Left renal pelvis (tissue), 4 donors: ENCODE measurements at regions not wholly inside any gene's neighbourhood (a gene's known extent, or its start where the extent isn't known, plus 50 kb on each side); places are given as distances from the start of the nearest gene placed in this dataset.
"Not testable (repeated sequence)": the region's sequence is repeated elsewhere in the genome, so short reads cannot be mapped to it uniquely, and the experiment has no call there.

Experiments
- DNase-seq, 4 donors: peaks; one replicate each; pipeline ENCODE4 v3.0.0-alpha.2; 2013; ENCODE audit warnings: low read depth in 4 of 4, low spot score in 3 of 4

GRCh38 chr13:18322821-18323220 lies 858.8 kb downstream of the TUBA3C start:
- not testable (repeated sequence) for DNase-seq

DNA sequence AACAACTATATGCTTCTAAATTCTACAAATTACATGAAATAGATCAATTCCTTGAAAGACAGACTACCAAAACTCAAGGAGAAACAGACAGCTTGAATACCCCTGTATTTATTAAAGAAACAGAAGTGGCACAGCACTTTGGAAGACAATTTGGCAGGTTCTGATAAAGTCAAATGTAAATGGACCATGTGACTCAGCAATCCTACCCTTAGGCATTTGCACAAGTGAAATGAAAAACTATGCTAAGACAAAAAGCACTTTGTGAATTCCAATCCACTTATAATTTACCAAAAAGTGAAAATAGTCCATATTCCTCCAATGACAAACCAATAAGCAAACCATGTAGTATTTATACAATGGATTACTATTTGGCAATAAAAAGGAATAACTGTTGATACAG lies 862.0 kb downstream of the TUBA3C start:
- DNase-seq, result not testable (repeated sequence)

DNA sequence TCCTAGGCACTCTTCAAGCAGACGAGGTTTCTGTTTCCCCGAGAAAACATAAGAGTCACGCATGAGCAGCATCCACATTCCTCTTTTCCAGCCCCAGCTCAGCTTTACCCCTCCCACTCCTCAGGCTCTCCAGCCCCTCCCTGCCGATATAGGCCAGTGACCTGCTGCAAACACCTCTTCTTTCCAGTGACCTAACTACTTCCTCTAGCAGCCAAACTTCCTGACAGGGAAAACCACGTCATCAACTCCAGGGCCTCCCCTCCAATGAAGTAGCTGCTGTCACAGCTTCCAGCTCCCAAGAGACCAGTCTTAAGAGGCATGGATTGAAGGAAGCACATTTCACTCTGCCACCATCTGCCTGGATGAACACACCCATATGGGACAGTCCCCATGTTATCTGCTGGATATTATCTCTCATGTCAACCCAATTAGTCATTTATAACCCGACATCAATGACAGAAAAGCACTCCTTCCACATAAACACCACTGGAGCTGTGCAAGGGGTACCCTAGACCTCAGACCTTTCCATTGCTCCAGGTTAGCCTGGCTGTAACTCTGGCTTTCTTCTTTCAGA lies 878.3 kb downstream of the TUBA3C start:
- not testable (repeated sequence) for DNase-seq

DNA sequence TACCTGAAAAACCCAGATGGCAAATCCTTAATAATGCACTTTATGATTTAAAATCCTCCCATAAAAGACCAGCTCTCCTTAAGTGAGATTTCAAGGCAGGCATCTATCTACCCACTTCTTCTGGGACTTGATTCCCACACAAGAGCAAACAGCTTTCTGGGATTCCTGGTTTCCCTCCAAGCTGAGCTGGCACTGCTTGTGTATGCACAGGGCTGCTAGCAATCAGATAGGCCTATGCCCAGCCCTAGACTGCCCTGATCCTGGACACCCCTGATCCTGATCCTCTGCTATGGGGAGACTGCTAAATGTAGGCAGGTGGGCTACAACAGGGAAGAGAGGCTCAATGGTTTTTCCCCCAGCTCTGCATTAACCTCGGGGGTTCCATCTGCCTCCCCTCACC lies 880.7 kb downstream of the TUBA3C start:
- DNase-seq, result not testable (repeated sequence)

- not testable (repeated sequence) for DNase-seq
Observed at GRCh38 chr13:18297359-18297758, 884.3 kb downstream of the TUBA3C start.

GRCh38 chr13:18296617-18297016 lies 885.0 kb downstream of the TUBA3C start:
- not testable (repeated sequence) for DNase-seq

DNA sequence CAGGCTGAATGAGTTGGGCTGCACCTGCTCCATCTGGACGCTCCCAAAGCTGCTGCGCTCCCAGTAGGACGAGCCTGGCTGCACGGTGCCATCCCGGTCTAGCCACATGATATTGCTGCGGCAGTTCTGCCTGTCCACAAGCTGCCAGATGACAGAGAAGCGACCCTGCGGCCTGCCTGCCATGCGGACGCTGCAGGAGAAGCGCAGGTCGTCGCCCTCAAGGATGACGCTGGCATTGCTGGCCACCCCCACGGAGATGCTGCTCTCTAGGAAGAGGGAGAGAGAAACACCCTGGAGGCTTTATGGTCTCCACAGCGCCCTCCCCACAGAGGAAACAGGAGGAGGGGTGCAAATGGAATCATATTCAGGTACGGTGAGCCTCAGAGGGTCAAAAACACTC lies 887.3 kb downstream of the TUBA3C start:
- DNase-seq, result not testable (repeated sequence)

GRCh38 chr13:18286848-18287247 lies 894.8 kb downstream of the TUBA3C start:
- DNase-seq, result not testable (repeated sequence)

DNA sequence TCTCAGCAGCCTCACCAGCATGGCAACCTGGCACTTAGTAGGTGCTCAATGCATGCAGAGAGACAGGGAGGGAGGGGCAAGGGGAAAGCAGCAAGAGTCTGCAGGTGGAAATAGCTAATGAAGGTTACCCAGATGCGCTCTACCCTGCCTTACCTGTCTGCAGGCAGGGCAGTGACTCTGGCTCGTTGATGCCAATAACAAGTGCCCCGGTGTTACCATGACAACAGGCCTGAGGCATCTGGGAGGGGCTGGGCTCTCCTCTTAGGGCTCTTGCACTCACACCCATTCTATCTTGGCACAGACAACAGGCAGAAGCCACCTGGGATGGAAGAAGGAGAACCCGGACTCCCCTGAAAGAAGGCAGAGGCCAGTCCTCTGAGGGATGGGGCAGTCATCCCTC lies 896.0 kb downstream of the TUBA3C start:
- not testable (repeated sequence) for DNase-seq

DNA sequence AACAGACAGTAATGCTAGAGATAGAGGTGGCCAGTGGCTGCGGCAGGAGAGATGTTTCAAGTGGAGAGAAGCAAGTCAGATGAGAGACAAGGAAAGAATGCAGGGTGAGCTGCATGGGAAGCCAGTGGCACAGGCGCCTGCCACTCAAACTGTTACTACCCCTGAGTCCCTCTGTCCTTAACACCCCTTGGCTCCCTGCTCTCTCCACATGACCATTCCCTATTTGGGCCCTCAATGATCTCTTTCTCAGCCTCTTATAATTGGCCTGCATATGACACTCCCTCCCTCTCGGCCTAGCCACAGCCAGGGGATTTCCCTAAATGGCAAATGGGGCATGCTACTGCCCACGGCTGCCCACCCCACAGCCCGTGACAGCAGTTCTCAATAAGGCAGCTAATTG lies 897.6 kb downstream of the TUBA3C start:
- not testable (repeated sequence) for DNase-seq

DNA sequence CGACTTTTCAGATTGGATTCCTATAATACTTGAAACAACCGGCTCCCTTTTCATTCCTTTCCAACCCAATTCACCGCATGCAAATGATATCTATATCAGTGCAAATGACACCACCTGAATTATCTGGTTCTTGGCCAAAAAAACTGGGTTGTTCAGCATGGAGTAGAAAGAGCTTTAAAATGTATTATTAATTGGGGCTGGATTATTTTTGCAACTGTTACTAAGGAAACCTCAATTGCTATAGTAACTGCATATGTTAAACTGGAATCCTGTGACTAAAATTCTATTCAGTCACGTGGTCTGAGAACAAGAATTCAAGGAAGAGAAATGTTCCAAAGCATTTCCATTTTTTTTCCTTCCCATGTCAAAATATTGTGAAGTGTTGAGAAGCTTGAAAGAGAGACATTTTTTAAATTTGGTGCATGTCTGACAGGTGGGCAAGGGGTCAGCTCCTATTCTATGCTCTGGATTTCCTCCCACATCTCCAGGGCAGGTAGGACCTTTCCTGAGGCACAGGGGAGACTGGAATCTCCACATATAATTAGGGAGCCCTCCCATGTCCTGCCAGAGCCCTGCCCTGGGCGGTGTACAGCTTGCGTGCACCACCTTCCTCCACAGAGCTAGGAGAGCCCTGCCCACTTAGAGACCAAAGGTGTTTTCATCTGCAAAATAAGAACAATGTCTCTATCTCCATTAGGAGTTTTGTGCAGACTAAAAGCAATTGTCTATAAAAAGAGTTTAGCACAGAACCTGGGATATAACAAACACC lies 899.6 kb downstream of the TUBA3C start:
- not testable (repeated sequence) for DNase-seq

GRCh38 chr13:18280904-18281828 lies 900.5 kb downstream of the TUBA3C start:
- not testable (repeated sequence) for DNase-seq

DNA sequence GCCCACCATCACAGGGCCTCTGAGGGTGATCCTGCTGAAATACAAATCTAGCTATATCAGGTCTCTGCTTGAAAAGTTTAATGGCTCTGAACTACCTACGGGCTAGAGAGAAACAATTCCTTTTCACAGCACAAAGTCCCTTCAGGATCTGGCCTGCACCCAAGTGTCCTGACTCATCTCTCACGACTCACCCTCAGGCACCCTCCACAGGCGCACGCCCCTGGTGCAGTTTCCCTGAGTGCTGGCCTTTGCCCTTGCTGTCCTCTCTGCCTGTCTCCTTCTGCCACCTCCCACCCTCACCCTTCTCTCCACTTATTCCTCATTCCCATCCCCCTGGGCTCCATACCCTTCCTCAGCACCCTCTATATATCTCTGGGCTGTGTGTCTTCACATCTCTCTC lies 901.7 kb downstream of the TUBA3C start:
- not testable (repeated sequence) for DNase-seq

- DNase-seq, result not testable (repeated sequence)
Observed at GRCh38 chr13:18277372-18277771, 904.3 kb downstream of the TUBA3C start.

DNA sequence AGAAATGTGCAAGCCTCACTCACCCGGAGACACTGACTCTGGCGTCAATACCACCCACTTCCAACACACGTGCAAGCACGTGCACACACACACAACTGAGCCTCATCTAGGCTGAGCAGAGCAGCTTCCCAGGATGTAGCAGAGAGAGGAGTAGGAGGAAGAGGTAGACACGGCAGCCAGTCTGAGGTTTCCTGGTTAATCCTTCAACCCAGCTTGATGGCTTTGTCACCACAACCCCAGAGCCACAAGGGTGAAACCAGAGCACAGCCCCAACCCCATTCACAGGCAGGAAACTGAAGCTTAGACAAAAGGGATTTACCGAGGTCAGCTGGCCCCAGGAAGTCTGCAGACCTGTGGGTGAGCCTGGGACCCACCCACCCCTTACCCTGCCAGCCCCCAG lies 905.3 kb downstream of the TUBA3C start:
- DNase-seq, result not testable (repeated sequence)

DNA sequence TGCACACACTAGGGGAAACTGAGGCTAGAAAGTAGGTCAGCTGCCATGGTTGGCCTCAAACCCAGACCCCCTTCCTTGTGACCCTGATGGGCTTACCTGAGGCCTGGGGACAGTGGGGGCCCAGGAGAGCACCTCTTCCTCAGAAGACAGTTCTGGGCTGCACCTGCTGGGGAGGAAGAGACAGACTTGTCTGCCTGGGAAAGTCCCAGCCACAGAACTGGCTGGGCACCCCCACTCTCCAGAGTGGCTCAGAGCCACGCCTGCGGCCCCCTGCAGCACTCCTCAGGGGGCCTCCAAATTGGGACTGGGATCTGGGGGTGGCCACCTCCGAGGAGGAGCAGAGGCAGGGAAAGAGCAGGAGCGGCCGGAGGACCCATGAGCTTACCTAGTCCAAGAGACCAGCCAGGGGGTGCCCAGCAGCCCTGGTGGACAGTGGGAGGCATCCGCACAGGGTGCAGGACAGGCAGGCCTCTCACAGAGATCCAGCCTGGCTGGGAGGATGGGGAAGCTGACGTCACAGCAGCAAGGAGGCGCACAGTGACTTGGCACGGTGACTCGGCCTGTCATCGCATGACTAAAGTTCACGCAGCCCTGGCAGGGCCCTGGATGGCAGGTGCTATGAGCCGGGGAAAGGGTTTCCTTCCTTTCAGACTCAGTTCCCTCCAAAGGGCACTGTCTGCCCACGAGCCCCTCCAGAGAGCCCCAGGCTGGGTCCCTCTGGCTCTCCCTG lies 907.7 kb downstream of the TUBA3C start:
- not testable (repeated sequence) for DNase-seq

DNA sequence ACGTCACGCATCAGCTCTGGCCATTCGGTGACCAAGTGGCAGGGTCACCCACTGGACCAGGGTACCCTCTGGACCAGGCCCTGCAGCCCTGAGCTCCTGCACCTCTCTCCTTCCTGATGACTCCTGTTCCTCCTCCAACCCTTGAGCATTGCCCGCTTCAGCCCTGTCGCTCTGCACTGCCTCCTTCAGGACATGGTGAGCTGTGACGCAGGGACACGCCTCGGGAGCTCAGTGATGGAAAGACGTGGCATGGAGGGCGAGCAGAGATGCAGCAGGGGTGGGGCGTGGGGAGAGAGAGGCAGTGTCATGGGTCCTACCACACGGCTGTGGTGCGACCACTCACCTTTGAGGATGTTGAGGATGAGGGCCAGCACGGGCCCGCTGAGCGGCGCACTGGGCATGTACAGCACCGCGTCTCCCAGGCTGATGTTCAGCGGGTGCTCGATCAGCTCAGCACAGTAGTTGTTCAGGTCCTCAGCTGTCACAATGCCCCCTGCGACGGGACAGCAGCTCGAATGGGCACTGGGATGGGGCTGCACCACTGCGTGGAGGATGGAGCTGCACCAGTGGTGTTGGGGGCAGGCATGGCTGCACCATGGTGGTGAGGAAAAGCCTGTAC lies 922.7 kb downstream of the TUBA3C start:
- DNase-seq, result not testable (repeated sequence)

DNA sequence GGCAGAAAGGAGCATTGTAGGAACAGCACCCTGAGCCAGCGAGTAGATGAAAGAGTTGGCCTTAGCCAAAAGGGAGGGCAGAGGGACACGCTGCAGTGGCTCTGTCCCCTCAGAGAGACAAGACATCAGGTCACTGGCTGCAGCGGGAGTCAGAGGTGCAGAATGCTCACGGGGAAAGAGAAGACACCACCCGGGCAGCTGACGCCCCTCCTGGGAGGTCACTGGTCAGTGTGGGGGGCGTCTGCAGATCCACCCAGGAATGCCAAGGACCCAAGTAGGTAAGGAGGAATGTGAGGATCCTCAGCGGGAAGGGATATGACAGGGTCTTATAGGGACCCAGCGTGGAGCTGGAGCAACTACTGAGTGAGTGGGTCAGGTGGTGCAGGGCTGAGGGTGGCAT lies 923.9 kb downstream of the TUBA3C start:
- DNase-seq, result not testable (repeated sequence)

GRCh38 chr13:18252848-18253247 lies 928.8 kb downstream of the TUBA3C start:
- not testable (repeated sequence) for DNase-seq
